ENCODE measurements at regions not wholly inside any gene's neighbourhood (a gene's known extent, or its start where the extent isn't known, plus 50 kb on each side); places are given as distances from the start of the nearest gene placed in this dataset.

DNA sequence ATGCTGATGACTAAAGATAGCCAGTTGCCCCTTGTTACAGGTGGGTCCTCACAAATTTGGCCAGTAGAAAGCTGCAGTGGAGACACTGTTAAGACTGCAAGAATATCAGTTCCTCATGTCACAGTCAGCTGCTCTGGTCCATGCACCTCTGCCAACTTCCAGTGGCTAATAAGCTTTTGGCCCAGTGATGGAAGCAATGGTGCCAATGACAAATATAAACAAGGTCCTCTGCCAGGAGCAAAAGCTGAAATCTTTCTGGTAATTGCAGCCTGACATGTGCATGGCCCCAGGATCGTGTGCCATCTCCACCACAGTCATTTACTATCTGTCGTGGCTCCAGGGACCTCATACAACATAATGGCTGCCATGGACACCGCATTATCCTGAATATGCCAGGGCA lies 85.4 kb upstream of the TMEM260 start:
- TF ChIP-seq POLR2A (IDR thresholded peaks at IDR 0.05; ENCODE audit: low read length) (no peak), GATA1 (IDR thresholded peaks at IDR 0.05; ENCODE audit: low read depth, low read length) (no peak)

All from erythroblast (primary cell).